NCI-H2227 (cell line): ENCODE measurements at regions not wholly inside any gene's neighbourhood (a gene's known extent, or its start where the extent isn't known, plus 50 kb on each side); places are given as distances from the start of the nearest gene placed in this dataset.

Experiments used
- DNase-seq: peaks from one replicate; lab custom pipeline; 2025; ENCODE audit not compliant: unreplicated experiment; lab: John Stamatoyannopoulos, UW

GRCh38 chr4:123832173-123833026 lies 435.8 kb downstream of the SPRY1 start:
- no peak for DNase-seq

GRCh38 chr4:123833171-123833643 lies 436.6 kb downstream of the SPRY1 start:
- no peak for DNase-seq

- DNase-seq: no peak
These were observed 439.4 kb downstream of the SPRY1 start for GRCh38 chr4:123835831-123836590.

GRCh38 chr4:123836851-123837595 lies 440.4 kb downstream of the SPRY1 start:
- DNase-seq: no peak

GRCh38 chr4:123838474-123838873 lies 441.9 kb downstream of the SPRY1 start:
- DNase-seq: no peak

- no peak for DNase-seq
These were observed 443.6 kb downstream of the SPRY1 start for GRCh38 chr4:123840197-123840596.

- no peak for DNase-seq
These were observed 445.0 kb downstream of the SPRY1 start for GRCh38 chr4:123841447-123842121.

- DNase-seq: no peak
These were observed 446.5 kb downstream of the SPRY1 start for GRCh38 chr4:123843137-123843536.

- DNase-seq: no peak
These were observed 447.8 kb downstream of the SPRY1 start for GRCh38 chr4:123844374-123844773.

GRCh38 chr4:123846092-123846491 lies 449.5 kb downstream of the SPRY1 start:
- DNase-seq: no peak

- DNase-seq: no peak
These were observed 450.0 kb downstream of the SPRY1 start for GRCh38 chr4:123846561-123846960.

- DNase-seq: no peak
These were observed 452.0 kb downstream of the SPRY1 start for GRCh38 chr4:123848606-123849005.

GRCh38 chr4:123849495-123849894 lies 452.9 kb downstream of the SPRY1 start:
- DNase-seq: no peak

- DNase-seq: no peak
These were observed 454.9 kb downstream of the SPRY1 start for GRCh38 chr4:123851521-123851920.

GRCh38 chr4:123853651-123854050 lies 457.1 kb downstream of the SPRY1 start:
- DNase-seq: no peak

GRCh38 chr4:123856689-123857545 lies 460.3 kb downstream of the SPRY1 start:
- no peak for DNase-seq

GRCh38 chr4:123858465-123858864 lies 461.9 kb downstream of the SPRY1 start:
- no peak for DNase-seq

GRCh38 chr4:123862812-123863211 lies 466.2 kb downstream of the SPRY1 start:
- no peak for DNase-seq

- DNase-seq: no peak
These were observed 470.2 kb downstream of the SPRY1 start for GRCh38 chr4:123866796-123867195.
